GM18909 (cell line): ENCODE measurements at regions not wholly inside any gene's neighbourhood (a gene's known extent, or its start where the extent isn't known, plus 50 kb on each side); places are given as distances from the start of the nearest gene placed in this dataset.
"Not testable (repeated sequence)": the region's sequence is repeated elsewhere in the genome, so short reads cannot be mapped to it uniquely, and the experiment has no call there.

Experiments used
- ATAC-seq: cut with Tn5 transposase; IDR thresholded peaks from one replicate; pipeline ENCODE4 v1.9.1; 2021; ENCODE audit warnings: mild to moderate bottlenecking; ENCODE audit not compliant: unreplicated experiment, poor library complexity

DNA sequence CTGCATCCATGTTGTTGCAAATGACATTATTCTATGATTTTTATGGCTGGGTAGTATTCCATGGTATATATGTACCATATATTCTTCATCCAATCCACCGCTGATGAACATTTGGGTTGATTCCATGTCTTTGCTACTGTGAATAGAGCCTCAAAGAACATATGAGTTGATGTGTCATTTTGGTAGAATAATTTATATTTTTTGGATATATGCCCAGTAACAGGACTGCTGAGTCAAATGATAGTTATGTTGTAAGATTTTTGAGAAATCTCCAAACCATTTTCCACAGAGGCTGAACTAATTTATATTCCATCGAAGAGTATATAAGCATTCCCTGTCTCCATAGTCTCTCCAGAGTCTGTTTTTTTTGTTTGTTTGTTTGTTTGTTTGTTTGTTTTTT, 1373.5 kb downstream of the GRIK2 start:
- no peak for ATAC-seq

GRCh38 chr6:102764317-102764716, 1370.8 kb downstream of the GRIK2 start:
- ATAC-seq, result no peak

GRCh38 chr6:102763891-102764290, 1370.4 kb downstream of the GRIK2 start:
- ATAC-seq, result no peak

DNA sequence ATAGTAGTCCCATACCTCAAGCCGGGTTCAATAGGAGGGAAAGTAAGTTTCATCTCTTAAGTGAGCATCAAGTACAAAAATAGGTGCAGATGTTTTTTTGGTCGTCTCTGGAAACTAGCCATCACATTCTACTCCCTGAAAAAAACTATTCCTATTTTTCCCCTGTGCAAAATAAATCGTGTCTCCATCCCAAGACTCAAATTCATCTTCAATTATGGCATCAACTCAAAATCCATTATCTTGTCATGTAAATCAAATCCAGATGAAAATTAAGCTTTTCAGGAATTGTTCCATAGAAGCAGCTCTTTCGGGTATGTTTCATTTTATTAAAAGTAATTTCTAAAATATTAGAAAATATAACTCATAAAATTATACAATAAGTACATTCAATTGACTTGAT, 1368.4 kb downstream of the GRIK2 start:
- no peak for ATAC-seq

DNA sequence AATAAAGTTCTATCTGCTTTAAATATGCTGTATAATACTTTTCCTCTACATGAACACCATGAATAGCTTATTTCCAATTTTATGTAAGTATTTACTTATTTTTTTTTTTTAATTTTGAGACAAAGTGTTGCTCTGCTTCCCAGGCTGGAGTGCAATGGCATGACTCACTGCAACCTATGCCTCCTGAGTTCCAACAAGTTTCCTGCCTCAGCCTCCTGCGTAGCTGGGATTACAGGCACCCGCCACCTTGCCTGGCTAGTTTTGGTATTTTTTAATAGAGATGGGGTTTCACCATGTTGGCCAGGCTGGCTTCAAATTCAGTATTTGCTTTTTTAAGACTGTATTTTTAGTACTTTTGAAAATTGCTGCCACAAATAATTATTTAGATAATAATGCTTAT, 1365.9 kb downstream of the GRIK2 start:
- no peak for ATAC-seq

DNA sequence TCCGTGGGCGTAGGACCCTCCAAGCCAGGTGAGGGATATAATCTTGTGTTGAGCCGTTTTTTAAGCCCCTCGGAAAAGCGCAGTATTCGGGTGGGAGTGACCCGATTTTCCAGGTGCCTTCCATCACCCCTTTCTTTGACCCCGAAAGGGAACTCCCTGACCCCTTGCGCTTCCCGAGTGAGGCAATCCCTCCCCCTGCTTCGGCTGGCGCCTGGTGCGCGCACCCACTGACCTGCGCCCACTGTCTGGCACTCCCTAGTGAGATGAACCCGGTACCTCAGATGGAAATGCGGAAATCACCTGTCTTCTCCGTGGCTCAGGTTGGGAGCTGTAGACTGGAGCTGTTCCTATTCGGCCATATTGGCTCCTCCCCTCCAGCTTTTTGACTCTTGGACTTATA, 1365.0 kb downstream of the GRIK2 start:
- ATAC-seq, result not testable (repeated sequence)

DNA sequence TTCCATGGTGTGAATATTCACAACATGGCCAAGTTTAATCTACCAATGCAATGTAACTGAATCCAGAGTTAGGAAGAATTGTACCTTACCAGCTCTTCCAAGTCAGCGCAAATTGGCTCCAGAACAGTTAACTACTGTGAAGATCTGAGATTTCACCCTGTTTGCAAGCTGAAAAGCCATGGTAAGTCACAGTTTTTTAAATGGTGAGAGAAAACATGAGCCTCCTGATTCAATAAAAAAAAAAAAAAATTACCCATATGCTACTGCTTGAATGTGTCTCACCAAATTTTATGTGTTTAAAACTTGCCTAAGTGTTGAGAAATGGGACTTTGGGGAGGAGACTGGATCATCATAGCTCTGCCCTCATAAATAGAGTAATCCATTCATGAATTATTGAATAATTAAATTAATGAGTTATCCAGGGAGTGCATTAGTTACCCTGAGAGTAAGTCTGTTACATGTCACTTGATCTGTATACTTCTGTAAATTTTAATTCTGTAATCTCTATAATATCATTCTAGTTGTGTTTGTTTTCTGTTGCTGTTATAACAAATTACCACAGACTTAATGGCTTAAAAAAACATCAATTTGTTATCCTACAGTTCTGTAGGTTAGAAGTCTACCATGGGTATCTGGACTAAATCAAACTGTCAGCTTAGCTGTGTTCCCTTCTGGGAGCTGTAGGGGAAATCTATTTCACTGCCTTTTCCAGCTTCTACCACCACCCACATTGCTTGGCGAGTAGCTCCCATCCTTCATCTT, 1355.9 kb downstream of the GRIK2 start:
- no peak for ATAC-seq

DNA sequence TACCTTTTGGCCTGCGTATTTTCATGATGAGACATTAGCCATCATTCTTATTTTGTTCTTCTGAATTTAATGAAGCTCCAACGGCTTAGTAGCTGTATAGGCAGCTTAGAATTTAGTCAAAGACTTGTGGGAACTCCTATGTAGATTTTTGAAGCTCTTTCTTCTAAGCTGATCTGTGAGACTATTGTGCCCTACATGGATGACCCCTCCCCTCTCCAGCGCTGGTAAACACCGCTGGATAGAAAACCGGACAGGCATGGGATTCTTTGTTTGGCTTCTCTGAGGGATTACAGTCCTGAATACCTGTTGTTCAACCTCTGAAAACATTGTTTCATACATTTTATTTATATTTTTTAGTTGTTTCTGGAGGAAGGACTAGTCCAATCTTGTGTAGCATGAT, 1353.4 kb downstream of the GRIK2 start:
- no peak for ATAC-seq

DNA sequence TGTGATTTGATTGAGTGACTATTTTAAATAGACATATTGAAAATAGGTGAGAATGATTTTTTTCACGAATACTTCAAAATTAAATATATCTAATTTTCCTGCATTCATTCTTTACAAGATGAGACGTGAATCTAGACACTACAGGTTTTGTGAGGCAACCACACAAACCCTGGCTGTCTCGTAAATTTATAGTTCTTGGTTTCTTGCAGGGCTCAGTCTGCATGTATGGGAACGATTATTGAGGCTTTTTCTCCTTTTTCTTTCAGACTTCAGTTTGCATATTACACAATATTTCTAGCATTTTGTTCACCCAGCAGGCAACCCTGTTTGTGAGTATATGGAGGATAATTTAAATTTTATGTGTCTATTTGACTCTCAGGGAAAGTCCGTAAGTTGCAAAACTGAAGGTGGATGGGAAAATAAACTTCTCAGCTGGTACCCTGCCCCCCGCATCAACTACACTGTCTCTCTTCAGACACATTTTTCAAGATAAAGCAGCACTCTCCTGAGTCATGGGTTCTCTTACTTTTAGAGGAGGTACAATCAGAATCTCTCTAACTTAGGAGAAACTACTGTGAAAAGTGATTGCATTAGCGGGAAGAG, 1349.3 kb downstream of the GRIK2 start:
- no peak for ATAC-seq

DNA sequence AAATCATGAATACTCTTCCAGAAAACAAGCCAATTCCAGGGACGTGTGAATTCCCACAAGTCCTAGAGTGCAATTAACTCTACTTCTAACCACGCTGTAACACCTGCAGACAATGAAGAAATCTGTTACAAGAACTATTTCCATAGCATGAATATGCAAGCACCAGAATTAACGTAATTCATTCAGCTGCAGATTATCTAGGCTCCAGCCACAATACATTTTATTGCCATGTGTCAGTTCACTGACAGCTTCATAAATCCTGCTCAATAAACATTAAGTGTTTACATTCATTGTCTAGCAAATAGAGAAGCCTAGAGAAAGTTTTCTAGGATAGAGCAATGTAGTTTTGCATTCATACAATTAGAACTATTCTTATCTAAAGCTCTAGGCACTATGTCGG, 1348.5 kb downstream of the GRIK2 start:
- ATAC-seq, result no peak

- ATAC-seq, result no peak
These were observed 1343.4 kb downstream of the GRIK2 start for GRCh38 chr6:102736941-102737368.

- ATAC-seq, result no peak
These were observed 1339.4 kb downstream of the GRIK2 start for GRCh38 chr6:102732898-102733297.

- ATAC-seq, result not testable (repeated sequence)
These were observed 1328.6 kb downstream of the GRIK2 start for GRCh38 chr6:102722086-102722485.

DNA sequence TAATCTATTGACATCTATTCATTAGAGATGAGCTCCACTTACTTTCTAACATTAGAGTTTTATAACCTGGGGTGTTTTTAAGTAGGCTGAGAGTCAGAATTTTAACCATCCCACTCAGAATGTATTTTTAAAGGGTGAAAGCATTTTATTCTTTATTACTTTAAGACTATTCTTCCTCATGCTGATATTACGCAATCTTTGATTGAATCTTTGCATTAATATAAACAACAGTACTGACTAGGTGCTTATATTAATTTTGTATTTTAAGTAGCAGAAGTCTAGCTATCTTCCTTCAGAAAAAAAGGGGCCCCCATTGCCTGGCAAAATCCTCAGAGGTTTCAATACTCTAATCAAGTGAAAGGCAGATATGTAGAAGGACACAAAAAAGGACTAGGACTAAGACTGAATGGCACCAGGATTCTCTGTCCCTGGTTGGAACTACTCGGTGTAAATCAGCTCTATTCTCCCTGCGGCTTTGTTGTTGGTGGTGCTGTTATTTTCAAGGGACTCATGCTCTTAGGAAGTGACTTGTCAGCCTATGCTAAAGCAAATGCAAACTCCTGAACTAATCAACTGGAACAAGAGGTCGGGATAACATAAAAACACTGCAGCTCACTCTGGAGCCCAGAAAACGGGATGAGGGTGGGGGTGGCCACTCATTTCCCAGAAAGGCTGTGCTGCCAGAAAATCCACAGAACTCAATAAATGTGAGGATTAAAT, 1324.4 kb downstream of the GRIK2 start:
- no peak for ATAC-seq

DNA sequence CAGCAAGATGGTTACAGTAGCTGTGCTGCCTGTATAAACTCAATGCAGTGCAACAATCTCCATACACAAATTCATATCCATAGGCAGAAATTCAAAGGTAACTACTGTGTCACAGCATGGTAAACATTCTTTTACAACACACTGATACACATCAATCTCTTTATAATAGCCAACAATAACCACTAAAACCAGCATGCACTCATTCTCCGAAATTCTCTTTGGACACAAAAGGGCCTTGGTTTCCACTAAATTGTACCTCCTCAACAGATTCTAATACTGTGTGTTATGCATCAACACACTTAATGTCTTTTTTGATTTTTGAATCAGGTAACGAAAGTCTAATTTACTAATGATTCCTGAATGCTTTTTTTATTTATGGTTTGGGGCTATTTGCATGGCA, 1323.7 kb downstream of the GRIK2 start:
- no peak for ATAC-seq

DNA sequence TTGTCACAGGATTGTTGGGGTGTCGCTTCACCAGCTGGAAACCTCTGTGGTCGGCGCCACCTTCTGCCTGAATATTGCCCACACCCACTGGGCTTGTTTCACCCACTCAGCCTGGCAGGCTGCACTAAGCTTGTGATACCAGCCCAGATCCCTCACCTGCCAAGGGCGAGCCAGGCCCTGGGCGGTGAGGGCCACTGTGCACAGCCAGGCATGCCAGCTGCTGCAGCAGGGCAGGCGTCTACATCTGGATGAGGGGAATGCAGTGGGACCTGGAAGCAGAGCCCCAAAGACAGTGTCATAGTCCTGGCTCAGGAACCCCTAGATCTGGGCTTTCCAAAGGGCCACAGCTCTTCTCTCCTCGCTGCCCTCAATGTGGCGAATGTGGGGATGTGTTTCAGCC, 1307.5 kb downstream of the GRIK2 start:
- no peak for ATAC-seq

GRCh38 chr6:102686461-102686860, 1293.0 kb downstream of the GRIK2 start:
- no peak for ATAC-seq

- no peak for ATAC-seq
These were observed 1286.9 kb downstream of the GRIK2 start for GRCh38 chr6:102680413-102680812.

GRCh38 chr6:102679865-102680264, 1286.4 kb downstream of the GRIK2 start:
- ATAC-seq, result no peak

DNA sequence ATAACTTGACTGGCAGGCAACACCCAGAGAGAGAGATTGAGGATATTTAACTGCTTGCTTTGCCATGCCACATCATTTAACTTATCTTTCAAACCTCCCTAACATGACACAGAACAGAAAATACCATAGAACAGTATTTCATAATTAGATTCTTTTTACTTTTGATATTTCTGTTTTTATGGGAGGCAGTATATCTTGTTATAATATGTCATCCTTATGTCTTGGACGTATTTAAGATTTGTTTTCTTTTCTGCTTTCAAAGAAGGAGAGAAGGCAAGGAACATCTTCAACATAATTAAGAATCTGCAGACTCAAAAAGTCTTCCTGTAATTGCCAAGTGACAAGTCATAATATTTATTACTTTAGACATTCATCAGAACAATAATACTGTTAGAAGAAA, 1283.7 kb downstream of the GRIK2 start:
- ATAC-seq, result no peak

- no peak for ATAC-seq
These were observed 1277.2 kb downstream of the GRIK2 start for GRCh38 chr6:102670735-102671134.
